GM12872 (cell line): ENCODE measurements at regions not wholly inside any gene's neighbourhood (a gene's known extent, or its start where the extent isn't known, plus 50 kb on each side); places are given as distances from the start of the nearest gene placed in this dataset.

Experiments
- CTCF ChIP-seq: IDR thresholded peaks from 3 replicates; pipeline ENCODE4 v1.5.1; 2011; ENCODE audit warnings: low read depth, mild to moderate bottlenecking, low read length, moderate library complexity; ENCODE audit not compliant: insufficient read depth

DNA sequence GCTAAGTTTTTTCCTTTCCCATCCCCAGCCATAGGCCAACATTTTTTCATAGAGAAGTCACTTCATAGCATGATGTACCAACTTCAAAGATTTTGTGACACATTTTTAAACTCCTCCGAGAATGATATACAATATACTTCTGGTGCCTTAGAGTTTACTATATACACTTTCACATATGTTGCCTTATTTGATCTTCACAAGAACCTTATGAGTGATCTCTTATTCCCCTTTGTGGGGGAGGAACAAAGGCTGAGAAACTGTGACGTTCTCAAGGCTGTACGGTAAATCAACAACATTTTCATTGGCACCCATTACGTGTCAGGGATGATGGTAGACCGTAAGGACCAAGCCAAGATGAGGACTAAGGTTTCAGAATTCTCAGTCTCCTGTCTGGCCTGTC, 130.0 kb downstream of the RFPL4B start:
- no peak for TF ChIP-seq CTCF

GRCh38 chr6:112478036-112478435, 130.9 kb downstream of the RFPL4B start:
- no peak for TF ChIP-seq CTCF

DNA sequence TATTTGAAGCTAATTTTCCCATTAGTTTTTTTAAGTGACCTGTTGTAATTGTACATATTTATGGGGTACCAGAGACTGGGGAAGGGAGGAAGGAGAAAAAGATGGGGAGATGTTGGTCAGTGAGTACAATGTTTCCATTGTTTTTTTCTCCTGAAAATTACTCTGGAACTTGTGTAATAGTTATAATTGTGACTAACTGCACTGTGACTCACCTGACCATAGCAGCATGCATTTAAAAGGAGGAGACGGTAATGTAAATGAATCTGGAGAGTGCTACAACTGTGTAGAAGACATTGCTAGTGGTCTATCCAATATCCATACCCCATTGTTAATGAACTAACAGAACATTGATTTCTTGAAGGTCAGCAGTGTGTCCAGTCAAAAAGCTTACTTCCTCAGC, 133.4 kb downstream of the RFPL4B start:
- no peak for TF ChIP-seq CTCF

GRCh38 chr6:112481211-112481610, 134.1 kb downstream of the RFPL4B start:
- no peak for TF ChIP-seq CTCF

GRCh38 chr6:112482373-112482772, 135.2 kb downstream of the RFPL4B start:
- no peak for TF ChIP-seq CTCF

DNA sequence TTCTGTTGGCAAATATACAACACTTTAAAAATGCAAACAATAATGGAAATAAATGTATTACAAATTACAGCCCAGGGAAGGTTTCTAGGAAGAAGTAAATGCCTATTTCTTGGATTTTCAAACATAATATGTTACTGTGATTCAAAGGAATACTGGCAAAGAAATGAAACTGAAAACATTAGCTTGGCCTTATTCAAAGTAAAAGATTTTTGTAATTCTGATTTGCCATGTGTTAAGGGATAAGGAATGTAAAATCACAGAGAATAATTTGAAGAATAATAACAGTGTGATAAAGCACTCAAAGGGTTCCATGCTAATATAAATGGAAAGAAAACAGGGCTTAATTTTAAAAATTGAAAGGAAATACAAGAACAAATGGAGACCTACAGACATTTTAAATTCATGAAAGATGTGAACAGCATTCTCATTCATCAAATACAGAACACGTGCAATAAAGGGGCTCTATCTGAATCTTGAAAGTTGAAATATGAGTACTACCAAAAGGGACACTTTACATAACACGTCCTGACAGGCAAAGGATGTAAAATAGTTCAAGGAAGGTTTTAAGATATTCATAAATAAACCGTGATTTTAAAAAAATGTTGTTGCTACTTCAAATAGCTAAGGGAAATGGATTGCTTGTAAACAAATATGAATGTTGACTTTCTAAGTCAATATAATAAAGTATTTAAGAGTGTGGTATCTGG, 138.1 kb downstream of the RFPL4B start:
- TF ChIP-seq CTCF: no peak

DNA sequence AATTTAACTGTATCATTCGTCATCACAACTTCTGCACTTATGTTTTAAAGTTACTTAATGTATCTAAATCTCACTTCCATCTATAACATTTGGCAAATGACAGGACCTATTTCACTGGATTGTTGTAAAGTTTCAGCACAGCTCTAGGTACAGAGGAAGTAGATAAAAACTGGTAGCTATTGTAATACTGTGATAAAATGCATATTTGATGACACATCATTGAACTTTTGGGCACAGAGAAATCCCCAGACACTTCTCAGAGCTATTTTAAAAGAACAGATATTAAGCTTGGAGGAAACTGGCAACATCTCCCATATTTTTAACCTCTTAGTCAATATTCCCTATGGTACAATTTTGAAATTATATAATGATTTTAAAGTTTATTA, 138.7 kb downstream of the RFPL4B start:
- no peak for TF ChIP-seq CTCF

DNA sequence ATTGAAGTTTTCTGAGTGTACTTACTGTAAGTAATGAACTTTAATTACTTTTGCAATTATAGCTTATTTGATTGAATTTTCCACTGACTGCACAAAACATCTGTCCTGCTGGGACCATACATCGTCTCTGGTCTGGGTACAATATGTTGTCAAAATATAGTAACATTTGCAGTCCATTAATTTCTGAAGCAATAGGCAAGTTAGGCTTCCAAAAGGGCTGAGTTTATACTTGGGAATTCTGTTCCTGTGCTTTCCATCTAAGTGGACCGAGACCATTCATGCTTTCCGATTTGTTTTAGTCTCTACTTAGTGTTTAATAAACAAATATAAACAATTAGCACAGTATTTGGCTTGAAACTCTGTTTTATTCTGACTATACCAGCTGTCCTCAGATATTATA, 139.3 kb downstream of the RFPL4B start:
- TF ChIP-seq CTCF: no peak
